PC-3 (cell line): ENCODE measurements at regions not wholly inside any gene's neighbourhood (a gene's known extent, or its start where the extent isn't known, plus 50 kb on each side); places are given as distances from the start of the nearest gene placed in this dataset.
"Not testable (repeated sequence)": the region's sequence is repeated elsewhere in the genome, so short reads cannot be mapped to it uniquely, and the experiment has no call there.

ENCODE experiments used
- EZH2 ChIP-seq: fragments of 300-600 bp; sonication (generic); IDR thresholded peaks from one replicate; pipeline ENCODE4 v1.6.1; 2017; ENCODE audit warnings: antibody characterized with exemption, mild to moderate bottlenecking, low read length; ENCODE audit not compliant: unreplicated experiment
- TF ChIP-seq, protein P1 (sequence below): fragments of 300-600 bp; sonication (generic); conservative IDR thresholded peaks from 2 replicates; pipeline ENCODE4 v1.5.1; 2017; ENCODE audit warnings: antibody characterized with exemption, low read depth, mild to moderate bottlenecking, low read length

DNA sequence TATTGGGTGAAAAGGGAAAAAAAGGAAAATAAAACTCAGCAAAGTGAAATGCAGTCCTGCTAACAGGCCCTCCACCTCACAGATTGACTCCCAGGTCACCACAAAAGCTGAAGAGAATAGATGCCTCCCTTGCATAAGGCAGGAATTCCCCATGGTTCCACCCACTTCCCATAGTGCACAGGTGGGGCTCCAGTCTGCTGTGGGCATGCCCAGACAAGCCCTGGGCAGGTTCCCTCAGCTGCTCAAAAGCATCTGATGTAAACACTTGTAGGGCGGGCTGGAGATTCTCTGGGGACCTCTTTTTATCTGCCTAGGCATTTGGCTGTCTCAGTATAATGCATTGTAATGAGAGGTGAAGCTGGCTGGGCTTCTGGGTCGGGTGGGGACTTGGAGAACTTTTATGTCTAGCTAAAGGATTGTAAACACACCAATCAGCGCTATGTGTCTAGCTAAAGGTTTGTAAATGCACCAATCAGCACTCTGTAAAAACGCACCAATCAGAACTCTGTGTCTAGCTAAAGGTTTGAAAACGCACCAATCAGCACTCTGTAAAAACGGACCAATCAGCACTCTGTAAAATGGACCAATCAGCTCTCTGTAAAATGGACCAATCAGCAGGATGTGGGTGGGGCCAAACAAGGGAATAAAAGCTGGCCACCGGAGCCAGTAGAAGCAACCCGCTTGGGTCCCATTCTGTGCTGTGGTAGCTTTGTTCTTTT lies 1231.5 kb downstream of the ADGRL3 start:
- TF ChIP-seq, protein P1, sequence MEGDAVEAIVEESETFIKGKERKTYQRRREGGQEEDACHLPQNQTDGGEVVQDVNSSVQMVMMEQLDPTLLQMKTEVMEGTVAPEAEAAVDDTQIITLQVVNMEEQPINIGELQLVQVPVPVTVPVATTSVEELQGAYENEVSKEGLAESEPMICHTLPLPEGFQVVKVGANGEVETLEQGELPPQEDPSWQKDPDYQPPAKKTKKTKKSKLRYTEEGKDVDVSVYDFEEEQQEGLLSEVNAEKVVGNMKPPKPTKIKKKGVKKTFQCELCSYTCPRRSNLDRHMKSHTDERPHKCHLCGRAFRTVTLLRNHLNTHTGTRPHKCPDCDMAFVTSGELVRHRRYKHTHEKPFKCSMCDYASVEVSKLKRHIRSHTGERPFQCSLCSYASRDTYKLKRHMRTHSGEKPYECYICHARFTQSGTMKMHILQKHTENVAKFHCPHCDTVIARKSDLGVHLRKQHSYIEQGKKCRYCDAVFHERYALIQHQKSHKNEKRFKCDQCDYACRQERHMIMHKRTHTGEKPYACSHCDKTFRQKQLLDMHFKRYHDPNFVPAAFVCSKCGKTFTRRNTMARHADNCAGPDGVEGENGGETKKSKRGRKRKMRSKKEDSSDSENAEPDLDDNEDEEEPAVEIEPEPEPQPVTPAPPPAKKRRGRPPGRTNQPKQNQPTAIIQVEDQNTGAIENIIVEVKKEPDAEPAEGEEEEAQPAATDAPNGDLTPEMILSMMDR, result not testable (repeated sequence)
- TF ChIP-seq EZH2, result not testable (repeated sequence)
